ENCODE measurements at regions not wholly inside any gene's neighbourhood (a gene's known extent, or its start where the extent isn't known, plus 50 kb on each side); places are given as distances from the start of the nearest gene placed in this dataset.

GRCh38 chr6:166692723-166693302 is 65.8 kb upstream of the RPS6KA2 start:
- no peak overlapping the region for H3K9ac ChIP-seq (ENCODE audit: control insufficient read depth, extremely low read depth, insufficient read depth, low read length)
- H2AFZ ChIP-seq (ENCODE audit: control insufficient read depth, low read length) = no peak overlapping the region
- peaks cover 4% of the 10 kb centered on the region for H3K27me3 ChIP-seq (ENCODE audit: control insufficient read depth, extremely low read depth, insufficient read depth, low read length)
- H3K4me1 ChIP-seq (ENCODE audit: control insufficient read depth, extremely low read depth, insufficient read depth, low read length) = peaks cover 16% of the 10 kb centered on the region
- H3K27ac ChIP-seq (ENCODE audit: control insufficient read depth, insufficient read depth, low read length) = no peak overlapping the region
- FAIRE-seq (no peak), DNase-seq (ENCODE audit: low read depth, low spot score) (no peak)
- H4K20me1 ChIP-seq (ENCODE audit: control insufficient read depth, extremely low read depth, insufficient read depth, low read length) = no peaks in the 10 kb centered on the region
- H3K4me2 ChIP-seq (ENCODE audit: control insufficient read depth, extremely low read depth, insufficient read depth, low read depth, low read length) = no peak overlapping the region
- H3K36me3 ChIP-seq (ENCODE audit: control insufficient read depth in 2 of 2, extremely low read depth in 1 of 2, insufficient read depth in 2 of 2, low read length in 2 of 2) = no peaks in the 10 kb centered on the region
- dilution Hi-C loops (cut with MboI; ENCODE audit: extremely low pct_ligation_motif_present, low sequenced_read_pairs) = no loop called here
- peaks cover 2% of the 10 kb centered on the region for H3K9me1 ChIP-seq (ENCODE audit: control insufficient read depth, extremely low read depth, insufficient read depth, low read length)
- TF ChIP-seq EZH2 (IDR thresholded peaks at IDR 0.05; ENCODE audit: low read length) (no peak), CTCF (optimal IDR thresholded peaks at IDR 0.05 in 1 of 3, IDR thresholded peaks at IDR 0.05 in 1 of 3, conservative IDR thresholded peaks at IDR 0.05 in 1 of 3; ENCODE audit: extremely low read depth in 1 of 3, insufficient read depth in 2 of 3, low read length in 3 of 3) (no peak)
- no peaks in the 10 kb centered on the region for H3K79me2 ChIP-seq (ENCODE audit: control insufficient read depth, insufficient read depth, low read length)
- no peak overlapping the region for H3K4me3 ChIP-seq (ENCODE audit: control insufficient read depth in 2 of 3, extremely low read depth in 1 of 3, insufficient read depth in 2 of 3, low read depth in 1 of 3, low read length in 3 of 3)
- no peaks in the 10 kb centered on the region for H3K9me3 ChIP-seq (ENCODE audit: control insufficient read depth, low read depth, low read length)

GRCh38 chr6:166691746-166692145 is 64.7 kb upstream of the RPS6KA2 start:
- H3K36me3 ChIP-seq (ENCODE audit: control insufficient read depth in 2 of 2, extremely low read depth in 1 of 2, insufficient read depth in 2 of 2, low read length in 2 of 2) = no peaks in the 10 kb centered on the region
- H4K20me1 ChIP-seq (ENCODE audit: control insufficient read depth, extremely low read depth, insufficient read depth, low read length) = no peaks in the 10 kb centered on the region
- H2AFZ ChIP-seq (ENCODE audit: control insufficient read depth, low read length) = no peak overlapping the region
- peaks cover 16% of the 10 kb centered on the region for H3K4me1 ChIP-seq (ENCODE audit: control insufficient read depth, extremely low read depth, insufficient read depth, low read length)
- no peaks in the 10 kb centered on the region for H3K9me3 ChIP-seq (ENCODE audit: control insufficient read depth, low read depth, low read length)
- H3K27me3 ChIP-seq (ENCODE audit: control insufficient read depth, extremely low read depth, insufficient read depth, low read length) = no peaks in the 10 kb centered on the region
- no peak overlapping the region for H3K27ac ChIP-seq (ENCODE audit: control insufficient read depth, insufficient read depth, low read length)
- H3K79me2 ChIP-seq (ENCODE audit: control insufficient read depth, insufficient read depth, low read length) = no peaks in the 10 kb centered on the region
- no peak overlapping the region for H3K4me3 ChIP-seq (ENCODE audit: control insufficient read depth in 2 of 3, extremely low read depth in 1 of 3, insufficient read depth in 2 of 3, low read depth in 1 of 3, low read length in 3 of 3)
- DNase-seq (ENCODE audit: low read depth, low spot score) (no peak), FAIRE-seq (no peak)
- TF ChIP-seq CTCF (optimal IDR thresholded peaks at IDR 0.05 in 1 of 3, IDR thresholded peaks at IDR 0.05 in 1 of 3, conservative IDR thresholded peaks at IDR 0.05 in 1 of 3; ENCODE audit: extremely low read depth in 1 of 3, insufficient read depth in 2 of 3, low read length in 3 of 3) (no peak), EZH2 (IDR thresholded peaks at IDR 0.05; ENCODE audit: low read length) (no peak)
- no peak overlapping the region for H3K9ac ChIP-seq (ENCODE audit: control insufficient read depth, extremely low read depth, insufficient read depth, low read length)
- no peak overlapping the region for H3K4me2 ChIP-seq (ENCODE audit: control insufficient read depth, extremely low read depth, insufficient read depth, low read depth, low read length)
- dilution Hi-C loops (cut with MboI; ENCODE audit: extremely low pct_ligation_motif_present, low sequenced_read_pairs) = no loop called here
- H3K9me1 ChIP-seq (ENCODE audit: control insufficient read depth, extremely low read depth, insufficient read depth, low read length) = peaks cover 2% of the 10 kb centered on the region

Measured in keratinocyte (primary cell).